Upper lobe of left lung (tissue), 6 donors: ENCODE measurements at regions not wholly inside any gene's neighbourhood (a gene's known extent, or its start where the extent isn't known, plus 50 kb on each side); places are given as distances from the start of the nearest gene placed in this dataset.

Source experiments
- ATAC-seq, 2 donors: fragments of 200-7000 bp; cut with Tn5 transposase; one replicate each; pipeline ENCODE4 v1.9.1; 2022; ENCODE audit warnings: mild to moderate bottlenecking in 2 of 2, moderate library complexity in 2 of 2; ENCODE audit not compliant: low FRiP score in 2 of 2
- DNase-seq, 2 donors: peaks; one replicate each; pipeline ENCODE4 v3.0.0-alpha.2; 2019 to 2020
- H3K27ac ChIP-seq, 4 donors: fragments of 200-600 bp; sonication (generic); one replicate each; pipeline ENCODE4 v1.5.1; 2016 to 2019
- H3K27me3 ChIP-seq, 4 donors: fragments of 200-600 bp; sonication (generic); one replicate each; pipeline ENCODE4 v1.5.1; 2017 to 2019
- H3K36me3 ChIP-seq, 4 donors: fragments of 200-600 bp; sonication (generic); one replicate each; pipeline ENCODE4 v1.5.1; 2016 to 2019
- H3K4me1 ChIP-seq, 4 donors: fragments of 200-600 bp; sonication (generic); one replicate each; pipeline ENCODE4 v1.5.1; 2018 to 2019
- H3K4me3 ChIP-seq, 4 donors: fragments of 200-600 bp; sonication (generic); one replicate each; pipeline ENCODE4 v1.5.1; 2017 to 2019; ENCODE audit warnings: mild to moderate bottlenecking in 2 of 4, moderate library complexity in 1 of 4
- H3K9me3 ChIP-seq, 4 donors: fragments of 200-600 bp; sonication (generic); one replicate each; pipeline ENCODE4 v1.5.1; 2018 to 2019
- CTCF ChIP-seq, 6 experiments: fragments of 450-650 bp in 4 of 6; fragments of 200-600 bp in 2 of 6; sonication (generic) in 2 of 6; IDR thresholded peaks; one replicate each; pipeline ENCODE4 v1.5.1; 2016 to 2019; ENCODE audit warnings: antibody characterized with exemption in 6 of 6
- EP300 ChIP-seq, 4 donors: sonication (generic); formaldehyde crosslinking; IDR thresholded peaks; one replicate each; pipeline ENCODE4 v1.5.1; 2017; ENCODE audit warnings: antibody characterized with exemption in 4 of 4, control low read depth in 2 of 4
- POLR2A ChIP-seq, 4 donors: fragments of 450-650 bp; IDR thresholded peaks; one replicate each; pipeline ENCODE4 v1.5.1; 2016 to 2017; ENCODE audit warnings: antibody characterized with exemption in 4 of 4, mild to moderate bottlenecking in 2 of 4
- POLR2AphosphoS5 ChIP-seq, 2 donors: sonication (generic); formaldehyde crosslinking; IDR thresholded peaks; one replicate each; pipeline ENCODE4 v1.5.1; 2017; ENCODE audit warnings: antibody characterized with exemption in 2 of 2
- WGBS, 2 donors: methylation state at CpG; one replicate each; pipeline ENCODE4 v1.1.5; 2017 to 2018; 5-methylcytosine and 5-hydroxymethylcytosine counted together
- donor health status: DM: no; HTN: no; CAD: no; lungs with moderate emphysema.
- donor health status: DM: no; HTN: yes; CAD: no; lungs with severe emphysema.

- no peaks in the 10 kb centered on the region for H3K36me3 ChIP-seq
- TF ChIP-seq EP300 (IDR thresholded peaks at IDR 0.05) (no peak), POLR2AphosphoS5 (IDR thresholded peaks at IDR 0.05) (no peak), POLR2A (IDR thresholded peaks at IDR 0.05) (no peak), CTCF (IDR thresholded peaks at IDR 0.05) (no peak)
- H3K4me3 ChIP-seq = no peak overlapping the region
- H3K9me3 ChIP-seq = no peaks in the 10 kb centered on the region
- H3K4me1 ChIP-seq = no peaks in the 10 kb centered on the region
- H3K27ac ChIP-seq = no peak overlapping the region
- no peak for DNase-seq
- no peaks in the 10 kb centered on the region for H3K27me3 ChIP-seq
- WGBS, 2 donors = 68 to 76% methylated on average over 2 of the region's 2 CpGs
- ATAC-seq = no peak
Observed at GRCh38 chr5:35438786-35439185, 178.9 kb upstream of the SPEF2 start.

- Histone ChIP-seq H3K27me3 (no peaks in the 10 kb centered on the region), H3K9me3 (no peaks in the 10 kb centered on the region), H3K36me3 (no peaks in the 10 kb centered on the region), H3K4me3 (no peak overlapping the region), H3K4me1 (no peaks in the 10 kb centered on the region), H3K27ac (no peak overlapping the region)
- DNase-seq = no peak
- no peak for ATAC-seq
- WGBS, 2 donors = 72 to 87% methylated on average over 1 of the region's 1 CpG
- no peak for TF ChIP-seq POLR2A (IDR thresholded peaks at IDR 0.05)
- no peak for TF ChIP-seq EP300 (IDR thresholded peaks at IDR 0.05)
- TF ChIP-seq CTCF (IDR thresholded peaks at IDR 0.05) = no peak
- no peak for TF ChIP-seq POLR2AphosphoS5 (IDR thresholded peaks at IDR 0.05)
Observed at GRCh38 chr5:35438288-35438687, 179.4 kb upstream of the SPEF2 start.

DNA sequence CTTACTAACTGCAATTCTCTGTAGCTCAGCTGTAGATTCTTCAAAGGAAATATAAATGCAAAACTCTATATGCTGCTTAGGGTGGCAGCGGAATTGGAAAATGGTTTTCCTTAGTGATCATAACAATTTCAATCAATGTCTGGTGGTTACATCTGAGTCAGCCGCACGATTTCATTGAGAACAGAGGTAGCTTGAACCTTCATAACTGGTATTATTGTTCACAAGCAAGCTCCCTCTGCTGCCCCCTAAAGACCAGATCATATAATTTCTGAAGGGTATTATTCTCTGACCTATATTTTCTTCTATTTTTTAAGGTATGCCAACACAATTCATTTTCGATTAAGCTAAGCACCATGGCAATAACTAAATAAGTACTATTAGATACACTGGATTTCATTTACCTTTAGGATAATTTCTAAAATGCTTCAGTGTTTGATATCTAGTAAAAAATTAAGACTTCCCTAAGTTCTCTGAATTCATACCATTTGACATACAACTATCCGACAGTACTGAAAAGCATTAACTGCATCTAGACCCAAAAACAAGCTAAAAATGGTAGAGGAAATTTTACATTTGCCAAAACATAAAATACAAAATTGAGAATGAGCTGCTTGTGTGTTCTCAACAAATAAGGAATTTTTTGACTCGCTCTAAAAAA, 181.1 kb upstream of the SPEF2 start:
- Histone ChIP-seq H3K27me3 (no peaks in the 10 kb centered on the region), H3K9me3 (no peaks in the 10 kb centered on the region), H3K27ac (no peak overlapping the region), H3K4me1 (no peaks in the 10 kb centered on the region), H3K4me3 (no peak overlapping the region), H3K36me3 (no peaks in the 10 kb centered on the region)
- DNase-seq (no peak), ATAC-seq (no peak)
- 60 to 74% methylated on average over 6 of the region's 6 CpGs for WGBS, 2 donors
- no peak for TF ChIP-seq POLR2A (IDR thresholded peaks at IDR 0.05)
- peak in 5 of 6 experiments; percentile 16 to 46 (median 38) for TF ChIP-seq CTCF (IDR thresholded peaks at IDR 0.05)

DNA sequence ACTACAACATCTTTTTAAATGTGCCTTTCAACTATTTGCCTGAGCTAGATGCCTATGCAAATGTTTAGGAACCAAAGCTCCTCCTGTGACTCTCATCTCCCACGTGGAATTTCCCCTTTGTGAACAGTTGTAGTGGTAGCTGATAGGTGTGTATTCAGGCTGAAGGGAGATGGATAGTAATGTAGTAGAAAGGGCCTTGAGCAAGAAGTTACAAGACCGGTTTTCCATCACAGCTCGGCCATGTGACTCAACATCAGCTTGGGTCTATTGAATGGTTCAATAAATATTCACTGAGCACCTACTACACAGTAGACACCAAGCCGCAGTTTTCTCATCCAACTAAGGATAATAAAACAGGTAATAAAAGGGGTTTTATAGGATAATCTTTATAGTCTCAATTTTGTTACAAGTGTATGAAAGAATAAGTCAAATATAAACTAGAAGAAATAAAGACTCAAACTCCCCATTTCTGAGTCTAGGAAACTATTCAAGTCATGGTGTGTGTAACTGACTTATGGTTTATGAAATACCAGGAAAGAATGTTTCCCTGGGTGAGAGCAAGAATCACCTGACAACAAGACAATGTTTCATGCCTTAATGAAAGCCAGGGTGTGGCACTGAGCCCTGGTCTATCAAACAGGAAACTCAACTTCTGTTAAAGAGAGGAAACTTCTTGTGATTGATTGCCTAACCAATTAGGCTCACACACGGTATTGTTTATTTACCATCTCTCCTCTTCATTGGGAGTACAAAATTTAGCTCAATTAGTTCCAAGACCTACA, 187.1 kb upstream of the SPEF2 start:
- ATAC-seq (no peak), DNase-seq (no peak)
- no peaks in the 10 kb centered on the region for H3K36me3 ChIP-seq
- H3K27me3 ChIP-seq = no peaks in the 10 kb centered on the region
- H3K9me3 ChIP-seq = no peaks in the 10 kb centered on the region
- no peak overlapping the region for H3K4me3 ChIP-seq
- TF ChIP-seq POLR2A (IDR thresholded peaks at IDR 0.05) = no peak
- no peak for TF ChIP-seq POLR2AphosphoS5 (IDR thresholded peaks at IDR 0.05)
- TF ChIP-seq CTCF (IDR thresholded peaks at IDR 0.05) = no peak
- no peak for TF ChIP-seq EP300 (IDR thresholded peaks at IDR 0.05)
- 56 to 57% methylated on average over 5 of the region's 5 CpGs for WGBS, 2 donors
- no peak overlapping the region for H3K27ac ChIP-seq
- H3K4me1 ChIP-seq = no peaks in the 10 kb centered on the region

DNA sequence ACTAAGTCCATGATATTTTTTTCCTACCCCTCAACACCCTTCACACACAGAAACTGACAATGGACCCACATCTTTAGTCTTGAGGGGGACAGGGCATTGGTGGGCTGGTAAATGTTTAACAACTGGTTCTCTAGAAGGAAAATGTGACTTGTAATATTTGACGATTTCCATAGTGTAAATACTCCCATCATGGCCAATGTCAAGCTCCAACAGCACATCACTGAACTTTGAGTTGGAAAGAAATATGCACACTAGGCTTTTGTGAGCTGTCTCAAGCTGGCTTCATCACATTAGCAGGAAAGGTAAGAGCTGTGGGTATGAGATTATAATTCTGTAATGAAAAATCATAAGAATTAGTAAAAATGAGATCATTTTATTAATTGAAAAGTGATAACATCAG, 189.9 kb upstream of the PRLR start:
- Histone ChIP-seq H3K4me1 (no peaks in the 10 kb centered on the region), H3K27me3 (no peaks in the 10 kb centered on the region), H3K9me3 (no peaks in the 10 kb centered on the region), H3K27ac (no peak overlapping the region), H3K36me3 (no peaks in the 10 kb centered on the region), H3K4me3 (no peak overlapping the region)
- TF ChIP-seq CTCF (IDR thresholded peaks at IDR 0.05) (no peak), POLR2AphosphoS5 (IDR thresholded peaks at IDR 0.05) (no peak), POLR2A (IDR thresholded peaks at IDR 0.05) (no peak), EP300 (IDR thresholded peaks at IDR 0.05) (no peak)
- WGBS, 2 donors = 83 to 85% methylated on average over 1 of the region's 1 CpG
- DNase-seq = no peak
- no peak for ATAC-seq
